ENCODE measurements at regions not wholly inside any gene's neighbourhood (a gene's known extent, or its start where the extent isn't known, plus 50 kb on each side); places are given as distances from the start of the nearest gene placed in this dataset.
"Not testable (repeated sequence)": the region's sequence is repeated elsewhere in the genome, so short reads cannot be mapped to it uniquely, and the experiment has no call there.

GRCh38 chr4:125787707-125788106, 473.0 kb downstream of the FAT4 start:
- in situ Hi-C loops (cut with HindIII; ENCODE audit: low sequenced_read_pairs) = no loop called here

GRCh38 chr4:125789023-125789422, 474.3 kb downstream of the FAT4 start:
- in situ Hi-C loops (cut with HindIII; ENCODE audit: low sequenced_read_pairs) = no loop called here

GRCh38 chr4:125791896-125792295, 477.1 kb downstream of the FAT4 start:
- in situ Hi-C loops (cut with HindIII; ENCODE audit: low sequenced_read_pairs) = no loop called here

GRCh38 chr4:125794989-125795388, 480.2 kb downstream of the FAT4 start:
- in situ Hi-C loops (cut with HindIII; ENCODE audit: low sequenced_read_pairs) = no loop called here

GRCh38 chr4:125796138-125796537, 481.4 kb downstream of the FAT4 start:
- in situ Hi-C loops (cut with HindIII; ENCODE audit: low sequenced_read_pairs) = no loop called here

GRCh38 chr4:125797621-125798020, 482.9 kb downstream of the FAT4 start:
- in situ Hi-C loops (cut with HindIII; ENCODE audit: low sequenced_read_pairs) = not testable (repeated sequence)

GRCh38 chr4:125801373-125801772, 486.6 kb downstream of the FAT4 start:
- in situ Hi-C loops (cut with HindIII; ENCODE audit: low sequenced_read_pairs) = no loop called here

GRCh38 chr4:125801924-125802323, 487.2 kb downstream of the FAT4 start:
- in situ Hi-C loops (cut with HindIII; ENCODE audit: low sequenced_read_pairs) = no loop called here

GRCh38 chr4:125808022-125808421, 493.3 kb downstream of the FAT4 start:
- in situ Hi-C loops (cut with HindIII; ENCODE audit: low sequenced_read_pairs) = no loop called here

GRCh38 chr4:125808570-125808969, 493.8 kb downstream of the FAT4 start:
- in situ Hi-C loops (cut with HindIII; ENCODE audit: low sequenced_read_pairs) = no loop called here

- in situ Hi-C loops (cut with HindIII; ENCODE audit: low sequenced_read_pairs) = no loop called here
Observed at GRCh38 chr4:125811892-125812291, 497.1 kb downstream of the FAT4 start.

GRCh38 chr4:125826801-125827695, 512.3 kb downstream of the FAT4 start:
- in situ Hi-C loops (cut with HindIII; ENCODE audit: low sequenced_read_pairs) = no loop called here

- in situ Hi-C loops (cut with HindIII; ENCODE audit: low sequenced_read_pairs) = no loop called here
Observed at GRCh38 chr4:125827696-125828052, 512.9 kb downstream of the FAT4 start.

- in situ Hi-C loops (cut with HindIII; ENCODE audit: low sequenced_read_pairs) = no loop called here
Observed at GRCh38 chr4:125828346-125828745, 513.6 kb downstream of the FAT4 start.

GRCh38 chr4:125832161-125832560, 517.4 kb downstream of the FAT4 start:
- in situ Hi-C loops (cut with HindIII; ENCODE audit: low sequenced_read_pairs) = no loop called here

GRCh38 chr4:125836597-125837195, 521.9 kb downstream of the FAT4 start:
- in situ Hi-C loops (cut with HindIII; ENCODE audit: low sequenced_read_pairs) = no loop called here

GRCh38 chr4:125837493-125838201, 522.9 kb downstream of the FAT4 start:
- in situ Hi-C loops (cut with HindIII; ENCODE audit: low sequenced_read_pairs) = no loop called here

GRCh38 chr4:125838202-125838601, 523.4 kb downstream of the FAT4 start:
- in situ Hi-C loops (cut with HindIII; ENCODE audit: low sequenced_read_pairs) = no loop called here

GRCh38 chr4:125838924-125839323, 524.2 kb downstream of the FAT4 start:
- in situ Hi-C loops (cut with HindIII; ENCODE audit: low sequenced_read_pairs) = no loop called here

- in situ Hi-C loops (cut with HindIII; ENCODE audit: low sequenced_read_pairs) = no loop called here
Observed at GRCh38 chr4:125843947-125844346, 529.2 kb downstream of the FAT4 start.

- in situ Hi-C loops (cut with HindIII; ENCODE audit: low sequenced_read_pairs) = no loop called here
Observed at GRCh38 chr4:125847518-125847917, 532.8 kb downstream of the FAT4 start.

- in situ Hi-C loops (cut with HindIII; ENCODE audit: low sequenced_read_pairs) = no loop called here
Observed at GRCh38 chr4:125849869-125850268, 535.1 kb downstream of the FAT4 start.

Measured in endothelial cell of hepatic sinusoid (primary cell).